ENCODE measurements at regions not wholly inside any gene's neighbourhood (a gene's known extent, or its start where the extent isn't known, plus 50 kb on each side); places are given as distances from the start of the nearest gene placed in this dataset.

DNA sequence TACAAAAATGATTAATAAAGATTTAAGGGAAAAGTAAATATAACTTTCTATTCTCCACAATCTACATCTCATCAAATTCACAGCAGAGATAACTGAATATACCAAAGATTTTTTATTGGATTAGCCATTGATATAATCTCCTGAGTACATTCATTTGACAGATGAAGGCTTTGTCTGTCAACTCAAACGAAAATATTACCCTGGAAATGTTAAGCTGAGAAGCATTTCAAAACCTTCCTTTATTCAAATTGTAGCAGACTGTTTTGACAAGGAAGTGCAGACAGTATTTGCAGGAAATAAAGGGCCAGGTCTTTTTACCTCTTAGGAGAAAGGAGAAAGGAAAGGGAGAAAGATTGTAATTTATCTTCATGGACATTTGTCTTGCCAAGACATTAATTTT lies 473.5 kb downstream of the TMEM182 start:
- TF ChIP-seq, protein P1, sequence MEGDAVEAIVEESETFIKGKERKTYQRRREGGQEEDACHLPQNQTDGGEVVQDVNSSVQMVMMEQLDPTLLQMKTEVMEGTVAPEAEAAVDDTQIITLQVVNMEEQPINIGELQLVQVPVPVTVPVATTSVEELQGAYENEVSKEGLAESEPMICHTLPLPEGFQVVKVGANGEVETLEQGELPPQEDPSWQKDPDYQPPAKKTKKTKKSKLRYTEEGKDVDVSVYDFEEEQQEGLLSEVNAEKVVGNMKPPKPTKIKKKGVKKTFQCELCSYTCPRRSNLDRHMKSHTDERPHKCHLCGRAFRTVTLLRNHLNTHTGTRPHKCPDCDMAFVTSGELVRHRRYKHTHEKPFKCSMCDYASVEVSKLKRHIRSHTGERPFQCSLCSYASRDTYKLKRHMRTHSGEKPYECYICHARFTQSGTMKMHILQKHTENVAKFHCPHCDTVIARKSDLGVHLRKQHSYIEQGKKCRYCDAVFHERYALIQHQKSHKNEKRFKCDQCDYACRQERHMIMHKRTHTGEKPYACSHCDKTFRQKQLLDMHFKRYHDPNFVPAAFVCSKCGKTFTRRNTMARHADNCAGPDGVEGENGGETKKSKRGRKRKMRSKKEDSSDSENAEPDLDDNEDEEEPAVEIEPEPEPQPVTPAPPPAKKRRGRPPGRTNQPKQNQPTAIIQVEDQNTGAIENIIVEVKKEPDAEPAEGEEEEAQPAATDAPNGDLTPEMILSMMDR (IDR thresholded peaks at IDR 0.05; ENCODE audit: control extremely low read depth in 1 of 3, insufficient read depth in 1 of 3, low read depth in 1 of 3, low read length in 3 of 3), result no peak
- no peak for TF ChIP-seq CHD2 (IDR thresholded peaks at IDR 0.05; ENCODE audit: low read length)
- TF ChIP-seq YY1 (IDR thresholded peaks at IDR 0.05; ENCODE audit: low read depth, low read length), result no peak
- TF ChIP-seq SRF (IDR thresholded peaks at IDR 0.05; ENCODE audit: low read depth, low read length), result no peak
- no peak for TF ChIP-seq JUN (IDR thresholded peaks at IDR 0.05; ENCODE audit: low read depth, low read length)
- TF ChIP-seq TCF12 (IDR thresholded peaks at IDR 0.05; ENCODE audit: low read depth, low read length), result no peak
- no peak for TF ChIP-seq MAFK (IDR thresholded peaks at IDR 0.05; ENCODE audit: low read depth, low read length)
- TF ChIP-seq RAD21 (IDR thresholded peaks at IDR 0.05 in 1 of 2, conservative IDR thresholded peaks at IDR 0.05 in 1 of 2; ENCODE audit: low read depth in 2 of 2, low read length in 2 of 2), result no peak
- TF ChIP-seq EZH2 (IDR thresholded peaks at IDR 0.05; ENCODE audit: low read depth, low read length, severe bottlenecking), result no peak
- no peak for TF ChIP-seq SIN3A (conservative IDR thresholded peaks at IDR 0.05 in 1 of 2, IDR thresholded peaks at IDR 0.05 in 1 of 2; ENCODE audit: low read depth in 1 of 2, low read length in 2 of 2)
- no peak for TF ChIP-seq ZNF274 (IDR thresholded peaks at IDR 0.05; ENCODE audit: borderline replicate concordance, extremely low read depth, low read length)
- TF ChIP-seq, protein P2, sequence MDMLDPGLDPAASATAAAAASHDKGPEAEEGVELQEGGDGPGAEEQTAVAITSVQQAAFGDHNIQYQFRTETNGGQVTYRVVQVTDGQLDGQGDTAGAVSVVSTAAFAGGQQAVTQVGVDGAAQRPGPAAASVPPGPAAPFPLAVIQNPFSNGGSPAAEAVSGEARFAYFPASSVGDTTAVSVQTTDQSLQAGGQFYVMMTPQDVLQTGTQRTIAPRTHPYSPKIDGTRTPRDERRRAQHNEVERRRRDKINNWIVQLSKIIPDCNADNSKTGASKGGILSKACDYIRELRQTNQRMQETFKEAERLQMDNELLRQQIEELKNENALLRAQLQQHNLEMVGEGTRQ (IDR thresholded peaks at IDR 0.05; ENCODE audit: low read length), result no peak
